ENCODE measurements at regions not wholly inside any gene's neighbourhood (a gene's known extent, or its start where the extent isn't known, plus 50 kb on each side); places are given as distances from the start of the nearest gene placed in this dataset.

GRCh38 chr9:108033976-108034964 lies 544.7 kb upstream of the KLF4 start:
- TF ChIP-seq, protein P1, sequence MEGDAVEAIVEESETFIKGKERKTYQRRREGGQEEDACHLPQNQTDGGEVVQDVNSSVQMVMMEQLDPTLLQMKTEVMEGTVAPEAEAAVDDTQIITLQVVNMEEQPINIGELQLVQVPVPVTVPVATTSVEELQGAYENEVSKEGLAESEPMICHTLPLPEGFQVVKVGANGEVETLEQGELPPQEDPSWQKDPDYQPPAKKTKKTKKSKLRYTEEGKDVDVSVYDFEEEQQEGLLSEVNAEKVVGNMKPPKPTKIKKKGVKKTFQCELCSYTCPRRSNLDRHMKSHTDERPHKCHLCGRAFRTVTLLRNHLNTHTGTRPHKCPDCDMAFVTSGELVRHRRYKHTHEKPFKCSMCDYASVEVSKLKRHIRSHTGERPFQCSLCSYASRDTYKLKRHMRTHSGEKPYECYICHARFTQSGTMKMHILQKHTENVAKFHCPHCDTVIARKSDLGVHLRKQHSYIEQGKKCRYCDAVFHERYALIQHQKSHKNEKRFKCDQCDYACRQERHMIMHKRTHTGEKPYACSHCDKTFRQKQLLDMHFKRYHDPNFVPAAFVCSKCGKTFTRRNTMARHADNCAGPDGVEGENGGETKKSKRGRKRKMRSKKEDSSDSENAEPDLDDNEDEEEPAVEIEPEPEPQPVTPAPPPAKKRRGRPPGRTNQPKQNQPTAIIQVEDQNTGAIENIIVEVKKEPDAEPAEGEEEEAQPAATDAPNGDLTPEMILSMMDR (conservative IDR thresholded peaks at IDR 0.05; ENCODE audit: low read depth in 2 of 2): no peak
- TF ChIP-seq, protein P2, sequence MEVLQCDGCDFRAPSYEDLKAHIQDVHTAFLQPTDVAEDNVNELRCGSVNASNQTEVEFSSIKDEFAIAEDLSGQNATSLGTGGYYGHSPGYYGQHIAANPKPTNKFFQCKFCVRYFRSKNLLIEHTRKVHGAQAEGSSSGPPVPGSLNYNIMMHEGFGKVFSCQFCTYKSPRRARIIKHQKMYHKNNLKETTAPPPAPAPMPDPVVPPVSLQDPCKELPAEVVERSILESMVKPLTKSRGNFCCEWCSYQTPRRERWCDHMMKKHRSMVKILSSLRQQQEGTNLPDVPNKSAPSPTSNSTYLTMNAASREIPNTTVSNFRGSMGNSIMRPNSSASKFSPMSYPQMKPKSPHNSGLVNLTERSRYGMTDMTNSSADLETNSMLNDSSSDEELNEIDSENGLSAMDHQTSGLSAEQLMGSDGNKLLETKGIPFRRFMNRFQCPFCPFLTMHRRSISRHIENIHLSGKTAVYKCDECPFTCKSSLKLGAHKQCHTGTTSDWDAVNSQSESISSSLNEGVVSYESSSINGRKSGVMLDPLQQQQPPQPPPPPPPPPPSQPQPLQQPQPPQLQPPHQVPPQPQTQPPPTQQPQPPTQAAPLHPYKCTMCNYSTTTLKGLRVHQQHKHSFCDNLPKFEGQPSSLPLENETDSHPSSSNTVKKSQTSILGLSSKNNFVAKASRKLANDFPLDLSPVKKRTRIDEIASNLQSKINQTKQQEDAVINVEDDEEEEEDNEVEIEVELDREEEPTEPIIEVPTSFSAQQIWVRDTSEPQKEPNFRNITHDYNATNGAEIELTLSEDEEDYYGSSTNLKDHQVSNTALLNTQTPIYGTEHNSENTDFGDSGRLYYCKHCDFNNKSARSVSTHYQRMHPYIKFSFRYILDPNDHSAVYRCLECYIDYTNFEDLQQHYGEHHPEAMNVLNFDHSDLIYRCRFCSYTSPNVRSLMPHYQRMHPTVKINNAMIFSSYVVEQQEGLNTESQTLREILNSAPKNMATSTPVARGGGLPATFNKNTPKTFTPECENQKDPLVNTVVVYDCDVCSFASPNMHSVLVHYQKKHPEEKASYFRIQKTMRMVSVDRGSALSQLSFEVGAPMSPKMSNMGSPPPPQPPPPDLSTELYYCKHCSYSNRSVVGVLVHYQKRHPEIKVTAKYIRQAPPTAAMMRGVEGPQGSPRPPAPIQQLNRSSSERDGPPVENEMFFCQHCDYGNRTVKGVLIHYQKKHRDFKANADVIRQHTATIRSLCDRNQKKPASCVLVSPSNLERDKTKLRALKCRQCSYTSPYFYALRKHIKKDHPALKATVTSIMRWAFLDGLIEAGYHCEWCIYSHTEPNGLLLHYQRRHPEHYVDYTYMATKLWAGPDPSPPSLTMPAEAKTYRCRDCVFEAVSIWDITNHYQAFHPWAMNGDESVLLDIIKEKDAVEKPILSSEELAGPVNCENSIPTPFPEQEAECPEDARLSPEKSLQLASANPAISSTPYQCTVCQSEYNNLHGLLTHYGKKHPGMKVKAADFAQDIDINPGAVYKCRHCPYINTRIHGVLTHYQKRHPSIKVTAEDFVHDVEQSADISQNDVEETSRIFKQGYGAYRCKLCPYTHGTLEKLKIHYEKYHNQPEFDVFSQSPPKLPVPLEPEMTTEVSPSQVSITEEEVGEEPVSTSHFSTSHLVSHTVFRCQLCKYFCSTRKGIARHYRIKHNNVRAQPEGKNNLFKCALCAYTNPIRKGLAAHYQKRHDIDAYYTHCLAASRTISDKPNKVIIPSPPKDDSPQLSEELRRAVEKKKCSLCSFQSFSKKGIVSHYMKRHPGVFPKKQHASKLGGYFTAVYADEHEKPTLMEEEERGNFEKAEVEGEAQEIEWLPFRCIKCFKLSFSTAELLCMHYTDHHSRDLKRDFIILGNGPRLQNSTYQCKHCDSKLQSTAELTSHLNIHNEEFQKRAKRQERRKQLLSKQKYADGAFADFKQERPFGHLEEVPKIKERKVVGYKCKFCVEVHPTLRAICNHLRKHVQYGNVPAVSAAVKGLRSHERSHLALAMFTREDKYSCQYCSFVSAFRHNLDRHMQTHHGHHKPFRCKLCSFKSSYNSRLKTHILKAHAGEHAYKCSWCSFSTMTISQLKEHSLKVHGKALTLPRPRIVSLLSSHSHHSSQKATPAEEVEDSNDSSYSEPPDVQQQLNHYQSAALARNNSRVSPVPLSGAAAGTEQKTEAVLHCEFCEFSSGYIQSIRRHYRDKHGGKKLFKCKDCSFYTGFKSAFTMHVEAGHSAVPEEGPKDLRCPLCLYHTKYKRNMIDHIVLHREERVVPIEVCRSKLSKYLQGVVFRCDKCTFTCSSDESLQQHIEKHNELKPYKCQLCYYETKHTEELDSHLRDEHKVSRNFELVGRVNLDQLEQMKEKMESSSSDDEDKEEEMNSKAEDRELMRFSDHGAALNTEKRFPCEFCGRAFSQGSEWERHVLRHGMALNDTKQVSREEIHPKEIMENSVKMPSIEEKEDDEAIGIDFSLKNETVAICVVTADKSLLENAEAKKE (CRISPR knock-in tag; IDR thresholded peaks at IDR 0.05): no peak
- TF ChIP-seq EZH2phosphoT487 (IDR thresholded peaks at IDR 0.05; ENCODE audit: unreplicated experiment) (no peak), POLR2AphosphoS5 (IDR thresholded peaks at IDR 0.05; ENCODE audit: low read depth) (no peak), CREB1 (CRISPR knock-in tag; IDR thresholded peaks at IDR 0.05; ENCODE audit: low read depth) (no peak), NANOG (IDR thresholded peaks at IDR 0.05; ENCODE audit: borderline replicate concordance) (no peak), ZNF331 (CRISPR knock-in tag; IDR thresholded peaks at IDR 0.05; ENCODE audit: low read depth) (no peak), EZH2 (IDR thresholded peaks at IDR 0.05; ENCODE audit: low read depth, unreplicated experiment) (no peak), JUNB (IDR thresholded peaks at IDR 0.05; ENCODE audit: unreplicated experiment) (no peak), STAT1 (IDR thresholded peaks at IDR 0.05; ENCODE audit: unreplicated experiment) (no peak), REST (IDR thresholded peaks at IDR 0.05; ENCODE audit: unreplicated experiment) (no peak), ZNF114 (CRISPR knock-in tag; IDR thresholded peaks at IDR 0.05) (no peak)
- TF ChIP-seq, protein P3, sequence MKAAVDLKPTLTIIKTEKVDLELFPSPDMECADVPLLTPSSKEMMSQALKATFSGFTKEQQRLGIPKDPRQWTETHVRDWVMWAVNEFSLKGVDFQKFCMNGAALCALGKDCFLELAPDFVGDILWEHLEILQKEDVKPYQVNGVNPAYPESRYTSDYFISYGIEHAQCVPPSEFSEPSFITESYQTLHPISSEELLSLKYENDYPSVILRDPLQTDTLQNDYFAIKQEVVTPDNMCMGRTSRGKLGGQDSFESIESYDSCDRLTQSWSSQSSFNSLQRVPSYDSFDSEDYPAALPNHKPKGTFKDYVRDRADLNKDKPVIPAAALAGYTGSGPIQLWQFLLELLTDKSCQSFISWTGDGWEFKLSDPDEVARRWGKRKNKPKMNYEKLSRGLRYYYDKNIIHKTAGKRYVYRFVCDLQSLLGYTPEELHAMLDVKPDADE (IDR thresholded peaks at IDR 0.05): no peak
- peaks cover 43% of the 10 kb centered on the region for H3K9me3 Mint-ChIP-seq
- no peak overlapping the region for H3K4me3 ChIP-seq
- ATAC-seq: no peak
- H3K27ac ChIP-seq (ENCODE audit: low read depth): no peak overlapping the region
- H3K4me1 Mint-ChIP-seq: no peaks in the 10 kb centered on the region
- H3K27ac Mint-ChIP-seq: no peak overlapping the region
- H3K4me2 ChIP-seq: no peak overlapping the region
- DNase-seq (ENCODE audit: low spot score): no peak
- H4K20me1 ChIP-seq (replicated peaks; ENCODE audit: insufficient read depth): no peaks in the 10 kb centered on the region
- no peaks in the 10 kb centered on the region for H3F3A ChIP-seq (replicated peaks; ENCODE audit: low read depth)
- H3K27me3 ChIP-seq (ENCODE audit: insufficient read depth): no peaks in the 10 kb centered on the region
- no peaks in the 10 kb centered on the region; the same call in 1 of the 2 replicates for H3K36me3 ChIP-seq (ENCODE audit: insufficient read depth)
- H2AFZ ChIP-seq: no peak overlapping the region
- H3K4me1 ChIP-seq (ENCODE audit: insufficient read depth): no peaks in the 10 kb centered on the region
- no peaks in the 10 kb centered on the region for H3K9me2 ChIP-seq (ENCODE audit: insufficient read depth)
- H3K79me2 ChIP-seq (replicated peaks; ENCODE audit: insufficient read depth): no peaks in the 10 kb centered on the region
- H3K27me3 Mint-ChIP-seq (ENCODE audit: insufficient read depth, low read depth, poor library complexity): peaks cover 3% of the 10 kb centered on the region
- peaks cover 29% of the 10 kb centered on the region for H3K36me3 Mint-ChIP-seq (ENCODE audit: low read depth)
- no peak overlapping the region for H3K4me3 Mint-ChIP-seq

All from GM23338 (cell line).